OCI-LY1 (cell line): ENCODE measurements at regions not wholly inside any gene's neighbourhood (a gene's known extent, or its start where the extent isn't known, plus 50 kb on each side); places are given as distances from the start of the nearest gene placed in this dataset.

ENCODE experiments used
- CTCF ChIP-seq: fragments of 200-600 bp; sonication (generic), shearing (Covaris generic); IDR thresholded peaks from 2 replicates; pipeline ENCODE4 v1.5.1; 2017; ENCODE audit warnings: mild to moderate bottlenecking, antibody characterized with exemption, low read length, moderate library complexity, mixed read lengths
- EZH2 ChIP-seq: fragments of 200-600 bp; sonication (generic), shearing (Covaris generic); IDR thresholded peaks from 2 replicates; pipeline ENCODE4 v1.8.0; 2017; ENCODE audit warnings: borderline replicate concordance, mixed run types, mild to moderate bottlenecking, antibody characterized with exemption, low read length, moderate library complexity, mixed read lengths

GRCh38 chr3:20245781-20246180 is 59.8 kb upstream of the SGO1 start:
- TF ChIP-seq EZH2, result no peak
- TF ChIP-seq CTCF, result peak; percentile 35
